ENCODE measurements at regions not wholly inside any gene's neighbourhood (a gene's known extent, or its start where the extent isn't known, plus 50 kb on each side); places are given as distances from the start of the nearest gene placed in this dataset.

DNA sequence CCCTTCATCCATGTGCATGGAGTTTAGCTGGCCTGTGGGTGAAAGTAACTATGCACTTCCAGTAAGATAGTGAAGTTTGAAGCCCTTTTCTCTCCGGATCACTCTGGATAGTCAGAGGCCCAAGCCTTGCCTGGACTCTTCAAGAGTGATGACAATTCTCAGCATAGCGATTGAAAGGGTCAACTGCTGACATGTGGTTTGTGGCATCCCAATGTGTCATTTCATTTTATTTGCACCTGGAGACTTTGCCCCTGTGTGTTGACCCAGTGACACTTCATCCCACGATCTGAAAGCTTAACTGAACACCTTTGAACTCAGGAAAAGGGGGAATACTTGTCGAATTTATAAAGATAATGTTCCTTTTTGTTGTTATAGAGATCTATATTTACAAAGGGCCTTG, 711.9 kb upstream of the TMEM132C start:
- TF ChIP-seq, protein P1, sequence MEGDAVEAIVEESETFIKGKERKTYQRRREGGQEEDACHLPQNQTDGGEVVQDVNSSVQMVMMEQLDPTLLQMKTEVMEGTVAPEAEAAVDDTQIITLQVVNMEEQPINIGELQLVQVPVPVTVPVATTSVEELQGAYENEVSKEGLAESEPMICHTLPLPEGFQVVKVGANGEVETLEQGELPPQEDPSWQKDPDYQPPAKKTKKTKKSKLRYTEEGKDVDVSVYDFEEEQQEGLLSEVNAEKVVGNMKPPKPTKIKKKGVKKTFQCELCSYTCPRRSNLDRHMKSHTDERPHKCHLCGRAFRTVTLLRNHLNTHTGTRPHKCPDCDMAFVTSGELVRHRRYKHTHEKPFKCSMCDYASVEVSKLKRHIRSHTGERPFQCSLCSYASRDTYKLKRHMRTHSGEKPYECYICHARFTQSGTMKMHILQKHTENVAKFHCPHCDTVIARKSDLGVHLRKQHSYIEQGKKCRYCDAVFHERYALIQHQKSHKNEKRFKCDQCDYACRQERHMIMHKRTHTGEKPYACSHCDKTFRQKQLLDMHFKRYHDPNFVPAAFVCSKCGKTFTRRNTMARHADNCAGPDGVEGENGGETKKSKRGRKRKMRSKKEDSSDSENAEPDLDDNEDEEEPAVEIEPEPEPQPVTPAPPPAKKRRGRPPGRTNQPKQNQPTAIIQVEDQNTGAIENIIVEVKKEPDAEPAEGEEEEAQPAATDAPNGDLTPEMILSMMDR (IDR thresholded peaks at IDR 0.05): no peak
- TF ChIP-seq POLR2A (IDR thresholded peaks at IDR 0.05) (no peak), EP300 (IDR thresholded peaks at IDR 0.05) (no peak)

All from stomach (tissue), 4 donors.